Gastroesophageal sphincter (tissue), 3 donors: ENCODE measurements at regions not wholly inside any gene's neighbourhood (a gene's known extent, or its start where the extent isn't known, plus 50 kb on each side); places are given as distances from the start of the nearest gene placed in this dataset.
"Not testable (repeated sequence)": the region's sequence is repeated elsewhere in the genome, so short reads cannot be mapped to it uniquely, and the experiment has no call there.

Experiments
- EP300 ChIP-seq: sonication (generic); formaldehyde crosslinking; IDR thresholded peaks from one replicate; pipeline ENCODE4 v1.6.1; 2017; ENCODE audit warnings: antibody characterized with exemption, mild to moderate bottlenecking
- POLR2A ChIP-seq, 2 donors: fragments of 450-650 bp; IDR thresholded peaks; one replicate each; pipeline ENCODE4 v1.6.1; 2017; ENCODE audit warnings: antibody characterized with exemption in 2 of 2, mild to moderate bottlenecking in 2 of 2, moderate library complexity in 1 of 2
- POLR2AphosphoS5 ChIP-seq: sonication (generic); formaldehyde crosslinking; IDR thresholded peaks from one replicate; pipeline ENCODE4 v1.6.1; 2017; ENCODE audit warnings: antibody characterized with exemption
- TF ChIP-seq, protein P1 (sequence below), 4 experiments: fragments of 200-600 bp in 2 of 4; fragments of 450-650 bp in 2 of 4; sonication (generic) in 1 of 4; IDR thresholded peaks; one replicate each; pipeline ENCODE4 v1.5.1; 2017 to 2019; ENCODE audit warnings: antibody characterized with exemption in 4 of 4, mild to moderate bottlenecking in 2 of 4, moderate library complexity in 2 of 4

GRCh38 chr2:219875986-219876385 lies 248.6 kb downstream of the SLC4A3 start:
- TF ChIP-seq, protein P1, sequence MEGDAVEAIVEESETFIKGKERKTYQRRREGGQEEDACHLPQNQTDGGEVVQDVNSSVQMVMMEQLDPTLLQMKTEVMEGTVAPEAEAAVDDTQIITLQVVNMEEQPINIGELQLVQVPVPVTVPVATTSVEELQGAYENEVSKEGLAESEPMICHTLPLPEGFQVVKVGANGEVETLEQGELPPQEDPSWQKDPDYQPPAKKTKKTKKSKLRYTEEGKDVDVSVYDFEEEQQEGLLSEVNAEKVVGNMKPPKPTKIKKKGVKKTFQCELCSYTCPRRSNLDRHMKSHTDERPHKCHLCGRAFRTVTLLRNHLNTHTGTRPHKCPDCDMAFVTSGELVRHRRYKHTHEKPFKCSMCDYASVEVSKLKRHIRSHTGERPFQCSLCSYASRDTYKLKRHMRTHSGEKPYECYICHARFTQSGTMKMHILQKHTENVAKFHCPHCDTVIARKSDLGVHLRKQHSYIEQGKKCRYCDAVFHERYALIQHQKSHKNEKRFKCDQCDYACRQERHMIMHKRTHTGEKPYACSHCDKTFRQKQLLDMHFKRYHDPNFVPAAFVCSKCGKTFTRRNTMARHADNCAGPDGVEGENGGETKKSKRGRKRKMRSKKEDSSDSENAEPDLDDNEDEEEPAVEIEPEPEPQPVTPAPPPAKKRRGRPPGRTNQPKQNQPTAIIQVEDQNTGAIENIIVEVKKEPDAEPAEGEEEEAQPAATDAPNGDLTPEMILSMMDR (IDR thresholded peaks at IDR 0.05), result not testable (repeated sequence)
- TF ChIP-seq EP300; POLR2A (IDR thresholded peaks at IDR 0.05); POLR2AphosphoS5: not testable (repeated sequence)
